Endothelial cell of umbilical vein (primary cell): ENCODE measurements at regions not wholly inside any gene's neighbourhood (a gene's known extent, or its start where the extent isn't known, plus 50 kb on each side); places are given as distances from the start of the nearest gene placed in this dataset.

ENCODE experiments used
- CTCF ChIP-seq, 2 donors: IDR thresholded peaks; 1 replicate in 1 of 2; 2 replicates in 1 of 2; pipeline ENCODE4 v1.5.1; 2011; ENCODE audit warnings: low read length in 2 of 2, mild to moderate bottlenecking in 2 of 2, moderate library complexity in 2 of 2, control low read depth in 1 of 2, inconsistent platforms in 1 of 2, low read depth in 1 of 2; ENCODE audit not compliant: insufficient read depth in 1 of 2; ENCODE audit errors: extremely low read depth in 1 of 2
- JUN ChIP-seq: IDR thresholded peaks from 2 replicates; pipeline ENCODE4 v1.6.1; 2011; ENCODE audit warnings: borderline replicate concordance, low read depth; ENCODE audit not compliant: insufficient read length, insufficient read depth
- POLR2A ChIP-seq: IDR thresholded peaks from 2 replicates; pipeline ENCODE4 v1.6.1; 2012; ENCODE audit warnings: low read depth, mild to moderate bottlenecking, control low read depth, low read length

GRCh38 chr22:47872761-47873535 is 1110.5 kb downstream of the TBC1D22A start:
- no peak for TF ChIP-seq CTCF (IDR thresholded peaks at IDR 0.05; ENCODE audit: extremely low read depth in 1 of 2, insufficient read depth in 1 of 2, low read depth in 1 of 2, low read length in 2 of 2)
- TF ChIP-seq JUN: no peak
- no peak for TF ChIP-seq POLR2A
